22Rv1 (cell line): ENCODE measurements at regions not wholly inside any gene's neighbourhood (a gene's known extent, or its start where the extent isn't known, plus 50 kb on each side); places are given as distances from the start of the nearest gene placed in this dataset.

Experiments used
- H3K27ac ChIP-seq: fragments of 450-650 bp; 2 replicates; pipeline ENCODE4 v1.5.1; 2017
- CTCF ChIP-seq: fragments of 450-650 bp; IDR thresholded peaks from 2 replicates; pipeline ENCODE4 v1.5.1; 2017; ENCODE audit warnings: mild to moderate bottlenecking
- ZFX ChIP-seq: fragments of 450-650 bp; IDR thresholded peaks from 2 replicates; pipeline ENCODE4 v1.6.1; 2017; ENCODE audit warnings: antibody characterized with exemption, borderline replicate concordance

- no peak for TF ChIP-seq ZFX
- TF ChIP-seq CTCF = no peak
- no peak overlapping the region for H3K27ac ChIP-seq
Measured at GRCh38 chr6:4459996-4460395, 316.2 kb upstream of the CDYL start.

GRCh38 chr6:4459032-4459431 is 317.2 kb upstream of the CDYL start:
- H3K27ac ChIP-seq = no peak overlapping the region
- no peak for TF ChIP-seq CTCF
- no peak for TF ChIP-seq ZFX

GRCh38 chr6:4451718-4452117 is 316.3 kb upstream of the ECI2 start:
- H3K27ac ChIP-seq = no peak overlapping the region
- TF ChIP-seq CTCF (no peak), ZFX (no peak)

- H3K27ac ChIP-seq = no peak overlapping the region
- no peak for TF ChIP-seq ZFX
- TF ChIP-seq CTCF = no peak
Measured at GRCh38 chr6:4451081-4451480, 315.7 kb upstream of the ECI2 start.

GRCh38 chr6:4450237-4450636 is 314.9 kb upstream of the ECI2 start:
- TF ChIP-seq CTCF = no peak
- no peak for TF ChIP-seq ZFX
- no peak overlapping the region for H3K27ac ChIP-seq

GRCh38 chr6:4449409-4449808 is 314.0 kb upstream of the ECI2 start:
- H3K27ac ChIP-seq = no peak overlapping the region
- TF ChIP-seq ZFX (no peak), CTCF (no peak)

- H3K27ac ChIP-seq = no peak overlapping the region
- TF ChIP-seq CTCF (no peak), ZFX (no peak)
Measured at GRCh38 chr6:4448841-4449240, 313.5 kb upstream of the ECI2 start.
